ENCODE measurements at regions not wholly inside any gene's neighbourhood (a gene's known extent, or its start where the extent isn't known, plus 50 kb on each side); places are given as distances from the start of the nearest gene placed in this dataset.
A peak's percentile ranks its signal among the peaks of the same experiment; 100 is the strongest.

- Mint-ChIP-seq H3K4me1 (no peaks in the 10 kb centered on the region), H3K9me3 (peaks cover 0 to 2% (median 0%) of the 10 kb centered on the region in 7 donors), H3K4me3 (no peak overlapping the region), H3K27ac (no peak overlapping the region), H3K27me3 (no peaks in the 10 kb centered on the region), H3K36me3 (no peaks in the 10 kb centered on the region)
- no peak overlapping the region for H3K4me3 ChIP-seq (ENCODE audit: low read depth, low read length)
- no peak for ATAC-seq (ENCODE audit: low read depth in 2 of 2)
- no peaks in the 10 kb centered on the region for H3K36me3 ChIP-seq (ENCODE audit: control insufficient read depth, insufficient read depth, low read length)
- H3K4me1 ChIP-seq (ENCODE audit: control insufficient read depth, insufficient read depth, low read length, poor library complexity, severe bottlenecking) = no peaks in the 10 kb centered on the region
- DNase-seq = no peak
- no peaks in the 10 kb centered on the region for H3K9me3 ChIP-seq (ENCODE audit: control insufficient read depth in 2 of 2, low read length in 2 of 2)
- H3K27me3 ChIP-seq (ENCODE audit: control insufficient read depth, insufficient read depth, low read length) = no peaks in the 10 kb centered on the region
- no peak overlapping the region for H3K27ac ChIP-seq (ENCODE audit: insufficient read depth, low read length, poor library complexity, severe bottlenecking)
These were observed 329.7 kb downstream of the GPAT3 start for GRCh38 chr4:83865417-83866150.

GRCh38 chr4:83864097-83864817, 328.3 kb downstream of the GPAT3 start:
- Mint-ChIP-seq H3K27me3 (no peaks in the 10 kb centered on the region), H3K9me3 (peaks cover 0 to 4% (median 0%) of the 10 kb centered on the region in 7 donors), H3K4me3 (no peak overlapping the region), H3K27ac (no peak overlapping the region), H3K36me3 (no peaks in the 10 kb centered on the region), H3K4me1 (no peaks in the 10 kb centered on the region)
- Histone ChIP-seq H3K27me3 (ENCODE audit: control insufficient read depth, insufficient read depth, low read length) (no peaks in the 10 kb centered on the region), H3K4me3 (ENCODE audit: low read depth, low read length) (no peak overlapping the region), H3K36me3 (ENCODE audit: control insufficient read depth, insufficient read depth, low read length) (no peaks in the 10 kb centered on the region), H3K27ac (ENCODE audit: insufficient read depth, low read length, poor library complexity, severe bottlenecking) (no peak overlapping the region), H3K9me3 (ENCODE audit: control insufficient read depth in 2 of 2, low read length in 2 of 2) (no peaks in the 10 kb centered on the region), H3K4me1 (ENCODE audit: control insufficient read depth, insufficient read depth, low read length, poor library complexity, severe bottlenecking) (no peaks in the 10 kb centered on the region)
- no peak for DNase-seq
- no peak for ATAC-seq (ENCODE audit: low read depth in 2 of 2)

GRCh38 chr4:83862471-83862870, 326.6 kb downstream of the GPAT3 start:
- H3K4me1 Mint-ChIP-seq = no peaks in the 10 kb centered on the region
- ATAC-seq (ENCODE audit: low read depth in 2 of 2) = no peak
- Histone ChIP-seq H3K4me3 (ENCODE audit: low read depth, low read length) (no peak overlapping the region), H3K4me1 (ENCODE audit: control insufficient read depth, insufficient read depth, low read length, poor library complexity, severe bottlenecking) (no peaks in the 10 kb centered on the region), H3K27me3 (ENCODE audit: control insufficient read depth, insufficient read depth, low read length) (no peaks in the 10 kb centered on the region), H3K27ac (ENCODE audit: insufficient read depth, low read length, poor library complexity, severe bottlenecking) (no peak overlapping the region), H3K36me3 (ENCODE audit: control insufficient read depth, insufficient read depth, low read length) (no peaks in the 10 kb centered on the region), H3K9me3 (ENCODE audit: control insufficient read depth in 2 of 2, low read length in 2 of 2) (no peaks in the 10 kb centered on the region)
- H3K4me3 Mint-ChIP-seq = no peak overlapping the region
- peaks cover 0 to 4% (median 0%) of the 10 kb centered on the region in 7 donors for H3K9me3 Mint-ChIP-seq
- no peaks in the 10 kb centered on the region for H3K36me3 Mint-ChIP-seq
- no peak for DNase-seq
- H3K27ac Mint-ChIP-seq = no peak overlapping the region
- H3K27me3 Mint-ChIP-seq = peaks cover 4% of the 10 kb centered on the region

- peaks cover 4% of the 10 kb centered on the region for H3K27me3 Mint-ChIP-seq
- no peaks in the 10 kb centered on the region for H3K36me3 Mint-ChIP-seq
- Histone ChIP-seq H3K9me3 (ENCODE audit: control insufficient read depth in 2 of 2, low read length in 2 of 2) (no peaks in the 10 kb centered on the region), H3K27me3 (ENCODE audit: control insufficient read depth, insufficient read depth, low read length) (no peaks in the 10 kb centered on the region), H3K27ac (ENCODE audit: insufficient read depth, low read length, poor library complexity, severe bottlenecking) (no peak overlapping the region), H3K4me3 (ENCODE audit: low read depth, low read length) (no peak overlapping the region), H3K4me1 (ENCODE audit: control insufficient read depth, insufficient read depth, low read length, poor library complexity, severe bottlenecking) (no peaks in the 10 kb centered on the region), H3K36me3 (ENCODE audit: control insufficient read depth, insufficient read depth, low read length) (no peaks in the 10 kb centered on the region)
- no peak for DNase-seq
- ATAC-seq (ENCODE audit: low read depth in 2 of 2) = no peak
- no peak overlapping the region for H3K27ac Mint-ChIP-seq
- H3K4me3 Mint-ChIP-seq = no peak overlapping the region
- no peaks in the 10 kb centered on the region for H3K4me1 Mint-ChIP-seq
- H3K9me3 Mint-ChIP-seq = peaks cover 0 to 3% (median 0%) of the 10 kb centered on the region in 7 donors
These were observed 324.3 kb downstream of the GPAT3 start for GRCh38 chr4:83860200-83860599.

GRCh38 chr4:83858131-83858530, 322.2 kb downstream of the GPAT3 start:
- no peaks in the 10 kb centered on the region for H3K9me3 ChIP-seq (ENCODE audit: control insufficient read depth in 2 of 2, low read length in 2 of 2)
- ATAC-seq (ENCODE audit: low read depth in 2 of 2) = no peak

GRCh38 chr4:83855044-83855443, 319.1 kb downstream of the GPAT3 start:
- ATAC-seq (ENCODE audit: low read depth in 2 of 2) (no peak), DNase-seq (no peak)
- no peaks in the 10 kb centered on the region for H3K36me3 ChIP-seq (ENCODE audit: control insufficient read depth, insufficient read depth, low read length)
- H3K4me3 ChIP-seq (ENCODE audit: low read depth, low read length) = no peak overlapping the region
- no peaks in the 10 kb centered on the region for H3K4me1 Mint-ChIP-seq
- H3K27me3 Mint-ChIP-seq = peaks cover 4% of the 10 kb centered on the region
- H3K4me1 ChIP-seq (ENCODE audit: control insufficient read depth, insufficient read depth, low read length, poor library complexity, severe bottlenecking) = no peaks in the 10 kb centered on the region
- no peaks in the 10 kb centered on the region for H3K9me3 ChIP-seq (ENCODE audit: control insufficient read depth in 2 of 2, low read length in 2 of 2)
- H3K36me3 Mint-ChIP-seq = no peaks in the 10 kb centered on the region
- peaks cover 0 to 4% (median 0%) of the 10 kb centered on the region in 7 donors for H3K9me3 Mint-ChIP-seq
- no peak overlapping the region for H3K4me3 Mint-ChIP-seq
- H3K27ac Mint-ChIP-seq = no peak overlapping the region
- H3K27ac ChIP-seq (ENCODE audit: insufficient read depth, low read length, poor library complexity, severe bottlenecking) = no peak overlapping the region
- H3K27me3 ChIP-seq (ENCODE audit: control insufficient read depth, insufficient read depth, low read length) = no peaks in the 10 kb centered on the region

More at GRCh38 chr4:83858131-83858530, 322.2 kb downstream of the GPAT3 start:
- peak overlapping the region in 1 of 3 donors; percentile 14 for H3K27ac Mint-ChIP-seq
- H3K27ac ChIP-seq (ENCODE audit: insufficient read depth, low read length, poor library complexity, severe bottlenecking) = no peak overlapping the region
- H3K9me3 Mint-ChIP-seq = peaks cover 0 to 3% (median 0%) of the 10 kb centered on the region in 7 donors
- no peaks in the 10 kb centered on the region for H3K36me3 ChIP-seq (ENCODE audit: control insufficient read depth, insufficient read depth, low read length)
- H3K4me3 ChIP-seq (ENCODE audit: low read depth, low read length) = no peak overlapping the region
- peaks cover 4% of the 10 kb centered on the region for H3K27me3 Mint-ChIP-seq
- no peak for DNase-seq
- H3K4me1 ChIP-seq (ENCODE audit: control insufficient read depth, insufficient read depth, low read length, poor library complexity, severe bottlenecking) = no peaks in the 10 kb centered on the region
- H3K27me3 ChIP-seq (ENCODE audit: control insufficient read depth, insufficient read depth, low read length) = no peaks in the 10 kb centered on the region
- H3K36me3 Mint-ChIP-seq = no peaks in the 10 kb centered on the region
- no peaks in the 10 kb centered on the region for H3K4me1 Mint-ChIP-seq
- H3K4me3 Mint-ChIP-seq = no peak overlapping the region

GRCh38 chr4:83852085-83852451, 316.2 kb downstream of the GPAT3 start:
- DNase-seq = no peak
- no peak for ATAC-seq (ENCODE audit: low read depth in 2 of 2)
- Histone ChIP-seq H3K9me3 (ENCODE audit: control insufficient read depth in 2 of 2, low read length in 2 of 2) (no peaks in the 10 kb centered on the region), H3K4me1 (ENCODE audit: control insufficient read depth, insufficient read depth, low read length, poor library complexity, severe bottlenecking) (no peaks in the 10 kb centered on the region), H3K36me3 (ENCODE audit: control insufficient read depth, insufficient read depth, low read length) (no peaks in the 10 kb centered on the region), H3K27ac (ENCODE audit: insufficient read depth, low read length, poor library complexity, severe bottlenecking) (no peak overlapping the region), H3K27me3 (ENCODE audit: control insufficient read depth, insufficient read depth, low read length) (no peaks in the 10 kb centered on the region), H3K4me3 (ENCODE audit: low read depth, low read length) (no peak overlapping the region)
- Mint-ChIP-seq H3K27ac (no peak overlapping the region), H3K27me3 (no peaks in the 10 kb centered on the region), H3K4me1 (no peaks in the 10 kb centered on the region), H3K36me3 (no peaks in the 10 kb centered on the region), H3K4me3 (no peak overlapping the region), H3K9me3 (peaks cover 0 to 8% (median 0%) of the 10 kb centered on the region in 7 donors)

All from CD4-positive, CD25-positive, alpha-beta regulatory T cell (primary cell).